ENCODE measurements at regions not wholly inside any gene's neighbourhood (a gene's known extent, or its start where the extent isn't known, plus 50 kb on each side); places are given as distances from the start of the nearest gene placed in this dataset.

DNA sequence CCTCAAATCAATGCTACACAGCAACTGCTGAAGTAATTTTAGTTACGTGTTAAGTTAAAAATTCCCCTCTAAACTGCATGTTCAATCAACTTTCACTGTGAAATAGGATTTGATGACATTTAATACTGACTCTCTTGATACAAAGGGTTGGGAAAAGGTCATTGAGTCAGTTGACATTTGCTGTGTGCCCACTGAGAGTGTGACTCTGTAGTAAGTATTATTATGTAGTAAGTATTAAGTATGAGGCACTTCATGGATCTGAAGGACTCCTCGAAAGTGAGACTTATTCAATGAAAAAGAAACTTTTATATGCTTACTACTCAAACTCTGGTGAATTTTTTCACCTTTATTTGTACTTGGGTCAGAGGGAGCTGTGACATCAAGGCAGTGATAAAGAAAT is 83.1 kb upstream of the S1PR1 start:
- DNase-seq (ENCODE audit: low read depth), result no peak

DNA sequence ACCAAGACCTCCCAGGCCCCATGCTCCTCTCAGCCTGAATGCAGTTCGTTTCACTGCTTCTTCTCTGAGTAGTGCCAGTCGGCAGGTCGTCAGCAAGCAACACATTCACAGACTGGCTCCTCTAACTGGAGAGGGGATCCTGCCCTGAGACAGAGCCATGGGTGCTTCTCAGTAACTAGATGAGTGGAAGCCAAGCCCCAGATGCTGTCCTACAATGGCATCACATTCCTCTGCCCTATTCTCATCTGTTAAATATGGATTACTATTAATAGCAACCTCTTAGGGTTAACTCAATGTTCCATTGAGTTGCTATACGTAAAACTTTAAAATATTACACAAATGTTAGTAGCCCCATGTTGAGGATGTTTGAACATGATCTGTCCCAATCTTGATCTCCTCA is 84.2 kb upstream of the S1PR1 start:
- no peak for TF ChIP-seq CTCF (conservative IDR thresholded peaks at IDR 0.05; ENCODE audit: low read depth, low read length)
- H3K4me3 ChIP-seq (ENCODE audit: low read length), result no peak overlapping the region
- no peak for DNase-seq (ENCODE audit: low read depth)

More for the DNA sequence above, 83.1 kb upstream of the S1PR1 start:
- no peak overlapping the region for H3K4me3 ChIP-seq (ENCODE audit: low read length)
- no peak for TF ChIP-seq CTCF (conservative IDR thresholded peaks at IDR 0.05; ENCODE audit: low read depth, low read length)

DNA sequence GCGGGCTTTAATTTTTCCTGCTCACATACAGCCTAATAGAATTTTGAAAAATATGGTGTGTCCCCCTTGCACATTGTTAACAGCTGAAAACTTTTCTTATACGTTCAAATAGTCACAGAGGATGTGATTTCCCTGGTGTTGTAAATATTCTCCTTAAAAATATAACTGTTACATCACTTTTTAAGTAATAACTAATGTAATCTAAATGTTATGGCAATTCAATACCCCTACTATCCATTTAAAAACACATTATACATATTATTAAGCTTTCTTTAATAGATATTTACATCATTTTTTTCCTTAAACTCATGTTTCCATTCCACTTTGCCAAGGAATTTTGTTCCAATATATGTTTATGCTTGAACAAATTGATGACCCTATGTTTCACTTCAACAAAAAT is 85.5 kb upstream of the S1PR1 start:
- DNase-seq (ENCODE audit: low read depth), result no peak
- no peak overlapping the region for H3K4me3 ChIP-seq (ENCODE audit: low read length)
- no peak for TF ChIP-seq CTCF (conservative IDR thresholded peaks at IDR 0.05; ENCODE audit: low read depth, low read length)

DNA sequence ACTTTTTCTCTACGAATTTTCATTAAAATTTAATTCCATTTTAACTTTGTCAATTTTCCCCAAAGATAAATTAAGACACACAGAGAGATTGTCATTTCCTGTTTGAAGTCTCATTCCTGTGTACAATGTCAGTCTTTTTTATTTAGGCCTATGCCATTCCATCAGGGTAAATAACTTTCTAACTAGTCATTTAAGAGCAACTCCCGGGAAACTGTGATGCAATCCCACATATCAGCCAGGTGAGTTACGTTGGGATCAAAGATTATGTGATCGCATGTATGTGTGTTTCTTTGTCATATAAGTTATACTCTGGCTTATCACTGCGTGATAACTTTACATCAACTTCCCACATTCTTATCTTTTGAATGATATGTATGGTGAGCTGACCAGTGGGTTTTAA is 86.1 kb upstream of the S1PR1 start:
- H3K4me3 ChIP-seq (ENCODE audit: low read length), result no peak overlapping the region
- DNase-seq (ENCODE audit: low read depth), result no peak
- no peak for TF ChIP-seq CTCF (conservative IDR thresholded peaks at IDR 0.05; ENCODE audit: low read depth, low read length)

DNA sequence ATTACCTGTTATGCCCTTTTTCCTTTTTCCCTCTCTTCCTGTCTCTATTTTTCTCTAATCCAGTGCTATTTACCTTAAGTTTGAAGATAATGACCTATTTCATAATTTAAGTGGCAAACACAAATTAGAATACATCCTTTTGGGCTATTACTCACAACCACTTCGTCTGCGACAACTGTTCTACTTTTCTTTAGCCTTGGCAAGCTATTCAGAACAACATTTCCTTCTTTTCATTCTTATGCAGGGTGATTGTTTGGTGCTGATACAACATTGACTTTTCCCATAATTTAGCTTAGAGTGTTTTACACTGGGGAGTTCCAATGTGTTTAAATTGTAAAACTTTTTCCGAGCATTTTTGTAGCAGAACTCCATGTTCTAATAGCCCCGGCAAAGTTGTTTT is 86.6 kb upstream of the S1PR1 start:
- no peak for DNase-seq (ENCODE audit: low read depth)
- H3K4me3 ChIP-seq (ENCODE audit: low read length), result no peak overlapping the region
- TF ChIP-seq CTCF (conservative IDR thresholded peaks at IDR 0.05; ENCODE audit: low read depth, low read length), result no peak

DNA sequence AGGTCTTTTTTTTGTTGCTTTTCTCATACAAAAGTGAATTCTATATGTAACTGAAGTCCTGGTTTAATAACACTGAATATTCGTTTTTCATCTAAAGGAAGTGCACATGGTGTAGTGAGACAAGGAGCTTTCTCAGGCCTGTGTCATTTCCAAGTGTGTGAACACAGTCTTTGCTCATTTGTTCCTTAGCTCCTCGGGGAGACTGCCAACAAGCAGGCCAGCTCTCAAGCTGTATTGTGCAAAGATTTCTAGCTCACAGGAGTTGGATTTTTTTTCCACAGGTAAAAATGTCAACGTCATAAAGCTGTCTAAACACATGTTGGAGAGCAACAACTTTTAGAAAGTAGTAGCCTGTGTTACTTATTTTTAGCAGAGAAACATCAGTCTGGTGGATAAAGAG is 87.8 kb upstream of the S1PR1 start:
- no peak for DNase-seq (ENCODE audit: low read depth)
- no peak for TF ChIP-seq CTCF (conservative IDR thresholded peaks at IDR 0.05; ENCODE audit: low read depth, low read length)
- no peak overlapping the region for H3K4me3 ChIP-seq (ENCODE audit: low read length)

DNA sequence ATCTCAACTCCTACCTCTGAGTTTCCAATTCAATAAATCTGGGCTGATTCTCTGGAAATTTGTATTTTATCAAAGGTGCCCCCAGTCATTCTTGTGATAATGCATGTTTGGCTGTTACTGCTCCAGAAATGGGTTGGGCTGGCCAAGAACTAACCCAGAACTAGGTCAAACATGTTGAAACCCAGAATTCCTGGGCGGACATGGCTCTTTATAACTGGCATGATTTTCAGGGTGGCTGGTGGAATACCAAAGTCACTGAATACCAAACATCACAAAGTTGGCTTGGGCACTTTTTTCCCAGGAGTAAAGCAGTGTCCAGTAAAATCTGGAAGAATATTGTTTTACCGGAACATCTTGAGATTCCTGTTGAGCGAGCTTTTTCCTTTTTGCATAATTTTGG is 89.4 kb upstream of the S1PR1 start:
- no peak for DNase-seq (ENCODE audit: low read depth)
- no peak overlapping the region for H3K4me3 ChIP-seq (ENCODE audit: low read length)
- TF ChIP-seq CTCF (conservative IDR thresholded peaks at IDR 0.05; ENCODE audit: low read depth, low read length), result no peak

All from retinal pigment epithelial cell (primary cell).